ENCODE measurements at regions not wholly inside any gene's neighbourhood (a gene's known extent, or its start where the extent isn't known, plus 50 kb on each side); places are given as distances from the start of the nearest gene placed in this dataset.

DNA sequence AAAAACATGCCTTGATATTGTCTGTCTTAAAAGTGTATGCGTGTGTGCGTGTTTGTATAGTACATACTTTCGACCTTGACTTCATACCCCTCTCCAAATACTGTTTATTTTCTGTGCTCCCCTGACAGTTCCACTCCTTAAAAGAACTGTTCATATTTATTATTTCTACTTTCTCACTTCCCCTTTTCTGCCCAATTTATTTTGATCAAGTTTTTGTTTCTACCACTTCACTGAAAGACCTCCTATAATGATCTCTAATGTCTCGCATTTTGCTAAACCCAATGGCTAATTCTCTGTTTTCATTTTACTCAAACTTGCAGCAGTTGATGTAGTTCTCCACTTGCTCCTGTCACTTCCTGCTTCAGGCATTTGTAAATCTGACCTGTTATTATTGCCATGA is 426.1 kb upstream of the KLF12 start:
- H3K4me1 ChIP-seq (ENCODE audit: control insufficient read depth, low read length), result peaks cover 3% of the 10 kb centered on the region; the same call in 1 of the 2 replicates
- no peak overlapping the region for H3K4me3 ChIP-seq (ENCODE audit: low read length)
- H3K36me3 ChIP-seq (ENCODE audit: control insufficient read depth, low read length), result no peaks in the 10 kb centered on the region
- TF ChIP-seq EZH2phosphoT487 (IDR thresholded peaks at IDR 0.05; ENCODE audit: borderline replicate concordance, low read length), result no peak
- TF ChIP-seq, protein P1, sequence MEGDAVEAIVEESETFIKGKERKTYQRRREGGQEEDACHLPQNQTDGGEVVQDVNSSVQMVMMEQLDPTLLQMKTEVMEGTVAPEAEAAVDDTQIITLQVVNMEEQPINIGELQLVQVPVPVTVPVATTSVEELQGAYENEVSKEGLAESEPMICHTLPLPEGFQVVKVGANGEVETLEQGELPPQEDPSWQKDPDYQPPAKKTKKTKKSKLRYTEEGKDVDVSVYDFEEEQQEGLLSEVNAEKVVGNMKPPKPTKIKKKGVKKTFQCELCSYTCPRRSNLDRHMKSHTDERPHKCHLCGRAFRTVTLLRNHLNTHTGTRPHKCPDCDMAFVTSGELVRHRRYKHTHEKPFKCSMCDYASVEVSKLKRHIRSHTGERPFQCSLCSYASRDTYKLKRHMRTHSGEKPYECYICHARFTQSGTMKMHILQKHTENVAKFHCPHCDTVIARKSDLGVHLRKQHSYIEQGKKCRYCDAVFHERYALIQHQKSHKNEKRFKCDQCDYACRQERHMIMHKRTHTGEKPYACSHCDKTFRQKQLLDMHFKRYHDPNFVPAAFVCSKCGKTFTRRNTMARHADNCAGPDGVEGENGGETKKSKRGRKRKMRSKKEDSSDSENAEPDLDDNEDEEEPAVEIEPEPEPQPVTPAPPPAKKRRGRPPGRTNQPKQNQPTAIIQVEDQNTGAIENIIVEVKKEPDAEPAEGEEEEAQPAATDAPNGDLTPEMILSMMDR (IDR thresholded peaks at IDR 0.05; ENCODE audit: low read depth, low read length, poor library complexity, severe bottlenecking), result no peak
- H3K4me2 ChIP-seq (ENCODE audit: low read length), result no peak overlapping the region
- H3K9me2 ChIP-seq (replicated peaks; ENCODE audit: control insufficient read depth, low read length), result no peaks in the 10 kb centered on the region
- no peaks in the 10 kb centered on the region for H3F3A ChIP-seq (ENCODE audit: control insufficient read depth, insufficient read depth)
- H3K79me2 ChIP-seq (ENCODE audit: control insufficient read depth, low read length), result no peaks in the 10 kb centered on the region
- H4K20me1 ChIP-seq (ENCODE audit: control insufficient read depth, insufficient read depth, low read depth, low read length), result no peaks in the 10 kb centered on the region
- H3K9me3 ChIP-seq (ENCODE audit: control insufficient read depth, insufficient read depth, low read length), result no peaks in the 10 kb centered on the region
- H3K27ac ChIP-seq (ENCODE audit: low read depth, low read length), result no peak overlapping the region
- H3K27me3 ChIP-seq (ENCODE audit: control insufficient read depth, low read length), result no peaks in the 10 kb centered on the region

DNA sequence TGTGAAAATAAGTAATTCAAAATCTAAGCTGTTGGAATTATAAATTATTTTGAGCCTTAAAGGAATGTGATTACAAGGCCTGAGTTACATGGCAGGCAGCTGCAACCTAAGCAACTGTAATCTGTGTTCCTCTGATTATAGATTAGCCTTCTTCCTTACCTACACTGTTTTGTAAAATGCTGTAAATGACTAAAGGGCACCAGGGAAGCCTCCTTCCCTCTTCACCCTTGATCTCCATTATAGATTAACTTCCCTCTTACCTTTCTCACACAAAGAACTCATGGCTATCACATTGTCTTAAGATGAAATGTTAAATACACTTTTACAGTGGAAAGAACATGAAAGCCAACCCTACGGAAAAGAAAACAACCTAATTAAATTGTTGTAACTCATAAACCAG is 423.7 kb upstream of the KLF12 start:
- Histone ChIP-seq H4K20me1 (ENCODE audit: control insufficient read depth, insufficient read depth, low read depth, low read length) (no peaks in the 10 kb centered on the region), H3K9me2 (replicated peaks; ENCODE audit: control insufficient read depth, low read length) (no peaks in the 10 kb centered on the region), H3F3A (ENCODE audit: control insufficient read depth, insufficient read depth) (no peaks in the 10 kb centered on the region), H3K27ac (ENCODE audit: low read depth, low read length) (no peak overlapping the region), H3K36me3 (ENCODE audit: control insufficient read depth, low read length) (no peaks in the 10 kb centered on the region), H3K4me2 (ENCODE audit: low read length) (no peak overlapping the region), H3K27me3 (ENCODE audit: control insufficient read depth, low read length) (no peaks in the 10 kb centered on the region), H3K4me1 (ENCODE audit: control insufficient read depth, low read length) (peaks cover 3% of the 10 kb centered on the region; the same call in 1 of the 2 replicates), H3K4me3 (ENCODE audit: low read length) (no peak overlapping the region), H3K9me3 (ENCODE audit: control insufficient read depth, insufficient read depth, low read length) (no peaks in the 10 kb centered on the region), H3K79me2 (ENCODE audit: control insufficient read depth, low read length) (no peaks in the 10 kb centered on the region)
- no peak for TF ChIP-seq EZH2phosphoT487 (IDR thresholded peaks at IDR 0.05; ENCODE audit: borderline replicate concordance, low read length)
- TF ChIP-seq, protein P1 (IDR thresholded peaks at IDR 0.05; ENCODE audit: low read depth, low read length, poor library complexity, severe bottlenecking), result no peak

DNA sequence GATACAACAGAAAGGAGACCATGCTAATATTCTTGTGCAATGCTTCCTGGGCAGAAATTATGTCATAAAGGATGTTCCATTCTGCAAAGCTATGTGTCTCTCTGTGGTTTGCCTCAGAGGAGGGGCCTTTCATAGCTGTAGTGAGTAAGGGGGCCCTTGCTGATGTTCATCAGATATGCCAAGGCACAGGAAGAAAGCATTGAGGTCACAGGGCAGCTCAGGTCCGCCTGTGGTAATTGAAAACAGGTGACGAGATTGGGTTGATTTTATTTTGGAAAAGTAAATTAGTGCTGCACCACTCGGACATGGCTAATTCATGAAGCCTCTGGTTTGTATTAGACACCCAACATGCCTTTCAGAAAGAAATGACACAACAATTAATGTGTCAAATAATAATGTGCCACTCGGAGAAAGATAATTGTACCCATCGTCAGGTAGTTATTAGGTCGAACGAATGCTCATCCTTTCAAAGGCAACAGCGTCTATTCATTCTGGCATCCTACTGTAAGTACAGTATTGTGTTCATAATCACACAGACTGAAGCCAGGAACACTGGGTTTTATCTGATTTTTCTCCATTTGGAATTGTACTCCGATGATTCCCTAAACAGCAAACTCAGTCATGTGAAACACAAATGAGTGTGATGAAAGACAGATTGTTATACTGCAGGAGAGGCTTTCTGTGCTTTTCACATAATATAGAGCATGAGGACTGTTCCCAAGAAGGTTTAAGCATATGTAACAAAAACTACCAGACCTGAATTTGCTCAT is 421.6 kb upstream of the KLF12 start:
- H4K20me1 ChIP-seq (ENCODE audit: control insufficient read depth, insufficient read depth, low read depth, low read length), result no peaks in the 10 kb centered on the region
- H3K9me3 ChIP-seq (ENCODE audit: control insufficient read depth, insufficient read depth, low read length), result no peaks in the 10 kb centered on the region
- H3K36me3 ChIP-seq (ENCODE audit: control insufficient read depth, low read length), result no peaks in the 10 kb centered on the region
- H3K27me3 ChIP-seq (ENCODE audit: control insufficient read depth, low read length), result no peaks in the 10 kb centered on the region
- TF ChIP-seq, protein P1 (IDR thresholded peaks at IDR 0.05; ENCODE audit: low read depth, low read length, poor library complexity, severe bottlenecking), result no peak
- TF ChIP-seq EZH2phosphoT487 (IDR thresholded peaks at IDR 0.05; ENCODE audit: borderline replicate concordance, low read length), result no peak
- no peaks in the 10 kb centered on the region for H3K9me2 ChIP-seq (replicated peaks; ENCODE audit: control insufficient read depth, low read length)
- no peaks in the 10 kb centered on the region for H3K79me2 ChIP-seq (ENCODE audit: control insufficient read depth, low read length)
- no peak overlapping the region for H3K27ac ChIP-seq (ENCODE audit: low read depth, low read length)
- H3K4me3 ChIP-seq (ENCODE audit: low read length), result no peak overlapping the region
- H3K4me2 ChIP-seq (ENCODE audit: low read length), result no peak overlapping the region
- no peaks in the 10 kb centered on the region for H3F3A ChIP-seq (ENCODE audit: control insufficient read depth, insufficient read depth)
- H3K4me1 ChIP-seq (ENCODE audit: control insufficient read depth, low read length), result peaks cover 3% of the 10 kb centered on the region; the same call in 1 of the 2 replicates
